GM12891 (cell line): ENCODE measurements at regions not wholly inside any gene's neighbourhood (a gene's known extent, or its start where the extent isn't known, plus 50 kb on each side); places are given as distances from the start of the nearest gene placed in this dataset.

Experiments
- POLR2A ChIP-seq: IDR thresholded peaks from 2 replicates; pipeline ENCODE4 v1.6.1; 2011; ENCODE audit warnings: low read depth, low read length, control low read depth
- POLR2AphosphoS5 ChIP-seq: IDR thresholded peaks from 2 replicates; pipeline ENCODE4 v1.6.1; 2011; ENCODE audit warnings: low read depth, low read length, control low read depth
- POU2F2 ChIP-seq: IDR thresholded peaks from 2 replicates; pipeline ENCODE4 v1.6.1; 2011; ENCODE audit warnings: low read depth, mild to moderate bottlenecking, control low read depth, low read length, moderate library complexity
- TAF1 ChIP-seq: IDR thresholded peaks from 2 replicates; pipeline ENCODE4 v1.6.1; 2011; ENCODE audit warnings: low read depth, low read length, control low read depth

DNA sequence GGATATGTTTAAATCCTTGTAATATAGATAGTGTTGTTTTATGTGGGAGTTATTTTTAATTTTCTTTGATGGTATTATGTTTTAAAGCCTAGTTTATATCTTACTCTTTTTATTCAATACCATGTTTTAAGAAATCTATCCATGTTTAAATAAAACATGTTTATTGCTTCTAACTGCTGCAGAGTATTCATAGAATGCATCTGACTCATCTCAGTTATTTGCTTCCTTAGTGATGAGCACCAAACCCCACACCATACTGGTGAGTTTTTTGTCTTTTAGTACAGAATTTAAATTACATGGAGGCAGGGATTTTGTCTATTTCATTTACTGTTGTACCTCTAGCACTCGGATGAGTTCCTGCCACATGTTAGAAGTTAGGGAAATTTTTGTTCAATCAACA lies 209.2 kb downstream of the NSUN3 start:
- no peak for TF ChIP-seq POLR2A
- no peak for TF ChIP-seq TAF1
- no peak for TF ChIP-seq POLR2AphosphoS5
- TF ChIP-seq POU2F2: no peak
